HG02938 (cell line): ENCODE measurements at regions not wholly inside any gene's neighbourhood (a gene's known extent, or its start where the extent isn't known, plus 50 kb on each side); places are given as distances from the start of the nearest gene placed in this dataset.
A peak's percentile ranks its signal among the peaks of the same experiment; 100 is the strongest.

ENCODE experiments used
- ATAC-seq: cut with Tn5 transposase; IDR thresholded peaks from one replicate; pipeline ENCODE4 v1.9.1; 2021; ENCODE audit warnings: mild to moderate bottlenecking, moderate library complexity; ENCODE audit not compliant: unreplicated experiment

GRCh38 chr5:27532305-27532704, 493.9 kb upstream of the CDH9 start:
- ATAC-seq: no peak

GRCh38 chr5:27524515-27524914, 486.1 kb upstream of the CDH9 start:
- ATAC-seq: no peak

- no peak for ATAC-seq
Measured at GRCh38 chr5:27523629-27524028, 485.2 kb upstream of the CDH9 start.

GRCh38 chr5:27516437-27516836, 478.1 kb upstream of the CDH9 start:
- ATAC-seq: no peak

GRCh38 chr5:27511061-27511460, 472.7 kb upstream of the CDH9 start:
- ATAC-seq: no peak

GRCh38 chr5:27503813-27504212, 465.4 kb upstream of the CDH9 start:
- no peak for ATAC-seq

- ATAC-seq: no peak
Measured at GRCh38 chr5:27502236-27502635, 463.9 kb upstream of the CDH9 start.

GRCh38 chr5:27497491-27497890, 459.1 kb upstream of the CDH9 start:
- no peak for ATAC-seq

GRCh38 chr5:27494887-27495286, 456.5 kb upstream of the CDH9 start:
- no peak for ATAC-seq

- no peak for ATAC-seq
Measured at GRCh38 chr5:27491746-27492439, 453.5 kb upstream of the CDH9 start.

- ATAC-seq: no peak
Measured at GRCh38 chr5:27491047-27491446, 452.7 kb upstream of the CDH9 start.

GRCh38 chr5:27489701-27490100, 451.3 kb upstream of the CDH9 start:
- ATAC-seq: no peak

- ATAC-seq: no peak
Measured at GRCh38 chr5:27482663-27483062, 444.3 kb upstream of the CDH9 start.

- no peak for ATAC-seq
Measured at GRCh38 chr5:27479859-27480258, 441.5 kb upstream of the CDH9 start.

- no peak for ATAC-seq
Measured at GRCh38 chr5:27477550-27477949, 439.2 kb upstream of the CDH9 start.

- no peak for ATAC-seq
Measured at GRCh38 chr5:27476356-27476988, 438.1 kb upstream of the CDH9 start.

GRCh38 chr5:27475063-27475462, 436.7 kb upstream of the CDH9 start:
- no peak for ATAC-seq

- no peak for ATAC-seq
Measured at GRCh38 chr5:27474395-27474794, 436.0 kb upstream of the CDH9 start.

GRCh38 chr5:27474047-27474309, 435.6 kb upstream of the CDH9 start:
- ATAC-seq: no peak

GRCh38 chr5:27473307-27474046, 435.1 kb upstream of the CDH9 start:
- ATAC-seq: no peak

- ATAC-seq: no peak
Measured at GRCh38 chr5:27472871-27473270, 434.5 kb upstream of the CDH9 start.

- ATAC-seq: peak; percentile 76
Measured at GRCh38 chr5:27472000-27472763, 433.8 kb upstream of the CDH9 start.
